Esophagus squamous epithelium (tissue), 4 donors: ENCODE measurements at regions not wholly inside any gene's neighbourhood (a gene's known extent, or its start where the extent isn't known, plus 50 kb on each side); places are given as distances from the start of the nearest gene placed in this dataset.

Source experiments
- POLR2A ChIP-seq, 4 donors: fragments of 450-650 bp; IDR thresholded peaks; one replicate each; pipeline ENCODE4 v1.6.1; 2017; ENCODE audit warnings: antibody characterized with exemption in 4 of 4, mild to moderate bottlenecking in 4 of 4, moderate library complexity in 3 of 4
- TF ChIP-seq, protein P1 (sequence below), 6 experiments: fragments of 450-650 bp in 4 of 6; fragments of 200-600 bp in 2 of 6; sonication (generic) in 2 of 6; IDR thresholded peaks; one replicate each; pipeline ENCODE4 v1.5.1; 2016 to 2019; ENCODE audit warnings: antibody characterized with exemption in 6 of 6, mild to moderate bottlenecking in 4 of 6, moderate library complexity in 4 of 6

DNA sequence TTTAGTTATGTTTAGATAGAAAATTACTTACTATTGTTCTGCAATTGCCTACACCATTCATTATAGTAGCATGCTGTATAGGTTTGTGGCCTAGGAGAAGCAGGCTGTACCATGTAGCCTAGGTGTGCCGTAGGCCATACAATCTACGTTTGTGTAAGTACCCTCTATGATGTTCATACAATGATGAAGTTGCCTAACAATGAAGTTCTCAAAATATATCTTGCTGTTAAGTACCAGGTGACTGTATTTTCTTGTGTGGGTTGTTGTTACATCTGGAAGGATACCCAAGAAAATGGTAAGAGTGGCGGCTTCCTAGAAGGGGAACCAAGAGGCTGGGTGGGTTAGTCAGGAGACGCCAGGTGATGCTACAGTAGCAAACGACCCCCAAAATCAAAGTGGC, 88.3 kb upstream of the FOXF1 start:
- TF ChIP-seq, protein P1, sequence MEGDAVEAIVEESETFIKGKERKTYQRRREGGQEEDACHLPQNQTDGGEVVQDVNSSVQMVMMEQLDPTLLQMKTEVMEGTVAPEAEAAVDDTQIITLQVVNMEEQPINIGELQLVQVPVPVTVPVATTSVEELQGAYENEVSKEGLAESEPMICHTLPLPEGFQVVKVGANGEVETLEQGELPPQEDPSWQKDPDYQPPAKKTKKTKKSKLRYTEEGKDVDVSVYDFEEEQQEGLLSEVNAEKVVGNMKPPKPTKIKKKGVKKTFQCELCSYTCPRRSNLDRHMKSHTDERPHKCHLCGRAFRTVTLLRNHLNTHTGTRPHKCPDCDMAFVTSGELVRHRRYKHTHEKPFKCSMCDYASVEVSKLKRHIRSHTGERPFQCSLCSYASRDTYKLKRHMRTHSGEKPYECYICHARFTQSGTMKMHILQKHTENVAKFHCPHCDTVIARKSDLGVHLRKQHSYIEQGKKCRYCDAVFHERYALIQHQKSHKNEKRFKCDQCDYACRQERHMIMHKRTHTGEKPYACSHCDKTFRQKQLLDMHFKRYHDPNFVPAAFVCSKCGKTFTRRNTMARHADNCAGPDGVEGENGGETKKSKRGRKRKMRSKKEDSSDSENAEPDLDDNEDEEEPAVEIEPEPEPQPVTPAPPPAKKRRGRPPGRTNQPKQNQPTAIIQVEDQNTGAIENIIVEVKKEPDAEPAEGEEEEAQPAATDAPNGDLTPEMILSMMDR (IDR thresholded peaks at IDR 0.05): no peak
- no peak for TF ChIP-seq POLR2A (IDR thresholded peaks at IDR 0.05)
